Neural cell (in vitro differentiated cells): ENCODE measurements at regions not wholly inside any gene's neighbourhood (a gene's known extent, or its start where the extent isn't known, plus 50 kb on each side); places are given as distances from the start of the nearest gene placed in this dataset.

ENCODE experiments used
- H2AFZ ChIP-seq: fragments of 200-600, 300-800 bp; sonication (generic), shearing (Covaris generic); 2 replicates; pipeline ENCODE4 v1.6.0; 2014; ENCODE audit warnings: low read depth, mild to moderate bottlenecking, antibody characterized with exemption, low read length, moderate library complexity
- H3F3A ChIP-seq: fragments of 200-600 bp; shearing (Covaris generic); 2 replicates; pipeline ENCODE4 v1.6.1; 2016; ENCODE audit warnings: mild to moderate bottlenecking, moderate library complexity, mixed read lengths, antibody characterized with exemption, low read length; ENCODE audit not compliant: insufficient read depth, poor library complexity, severe bottlenecking
- H3K27ac ChIP-seq: fragments of 200-600, 300-800 bp; sonication (generic), shearing (Covaris generic); 2 replicates; pipeline ENCODE4 v1.5.1; 2014; ENCODE audit warnings: mild to moderate bottlenecking, low read length, moderate library complexity
- H3K27me3 ChIP-seq: fragments of 300-800, 200-600 bp; sonication (generic), shearing (Covaris generic); 2 replicates; pipeline ENCODE4 v1.6.0; 2014; ENCODE audit warnings: mild to moderate bottlenecking, low read depth, low read length, moderate library complexity; ENCODE audit not compliant: insufficient read depth
- H3K36me3 ChIP-seq: fragments of 300-800, 200-600 bp; sonication (generic), shearing (Covaris generic); 2 replicates; pipeline ENCODE4 v1.5.1; 2014; ENCODE audit warnings: mild to moderate bottlenecking, antibody characterized with exemption, low read length, moderate library complexity; ENCODE audit not compliant: insufficient read depth
- H3K4me2 ChIP-seq: fragments of 300-800, 200-600 bp; sonication (generic), shearing (Covaris generic); 2 replicates; pipeline ENCODE4 v1.6.0; 2014; ENCODE audit warnings: mild to moderate bottlenecking, low read length
- H3K4me3 ChIP-seq: fragments of 300-800, 200-600 bp; sonication (generic), shearing (Covaris generic); 2 replicates; pipeline ENCODE4 v1.5.1; 2014; ENCODE audit warnings: mild to moderate bottlenecking, low read length, moderate library complexity
- H3K79me2 ChIP-seq: fragments of 200-600 bp; shearing (Covaris generic); replicated peaks from 2 replicates; pipeline ENCODE4 v1.6.0; 2014; ENCODE audit warnings: mild to moderate bottlenecking, low read length, moderate library complexity; ENCODE audit not compliant: insufficient read depth
- H3K9ac ChIP-seq: fragments of 300-800, 200-600 bp; sonication (generic), shearing (Covaris generic); 2 replicates; pipeline ENCODE4 v1.6.1; 2016; ENCODE audit warnings: mild to moderate bottlenecking, low read length, mixed read lengths
- H3K9me2 ChIP-seq: fragments of 200-600 bp; shearing (Covaris generic); 2 replicates; pipeline ENCODE4 v1.6.1; 2016; ENCODE audit warnings: mild to moderate bottlenecking, low read length, mixed read lengths; ENCODE audit not compliant: insufficient read depth
- H3K9me3 ChIP-seq: fragments of 200-600, 300-800 bp; sonication (generic), shearing (Covaris generic); 2 replicates; pipeline ENCODE4 v1.6.1; 2016; ENCODE audit warnings: mild to moderate bottlenecking, mixed run types, low read length, moderate library complexity, mixed read lengths
- H4K20me1 ChIP-seq: fragments of 200-600 bp; shearing (Covaris generic); 2 replicates; pipeline ENCODE4 v1.6.1; 2016; ENCODE audit warnings: mild to moderate bottlenecking, mixed run types; ENCODE audit not compliant: insufficient read depth
- EP300 ChIP-seq: fragments of 450-650 bp; conservative IDR thresholded peaks from 2 replicates; pipeline ENCODE4 v1.6.1; 2014; ENCODE audit warnings: antibody characterized with exemption, mild to moderate bottlenecking, moderate library complexity; ENCODE audit not compliant: poor library complexity, severe bottlenecking
- EZH2 ChIP-seq: fragments of 200-600, 300-800 bp; shearing (Covaris generic), sonication (generic); IDR thresholded peaks from 2 replicates; pipeline ENCODE4 v1.6.1; 2014; ENCODE audit warnings: antibody characterized with exemption, low read length, borderline replicate concordance, mild to moderate bottlenecking; ENCODE audit not compliant: insufficient read depth, poor library complexity, severe bottlenecking
- MXI1 ChIP-seq: fragments of 450-650 bp; conservative IDR thresholded peaks from 2 replicates; pipeline ENCODE4 v1.6.1; 2014; ENCODE audit warnings: antibody characterized with exemption, mild to moderate bottlenecking; ENCODE audit not compliant: poor library complexity, severe bottlenecking
- POLR2AphosphoS5 ChIP-seq: IDR thresholded peaks from 2 replicates; pipeline ENCODE4 v1.6.1; 2012
- RAD21 ChIP-seq: fragments of 450-650 bp; conservative IDR thresholded peaks from 2 replicates; pipeline ENCODE4 v1.6.1; 2014; ENCODE audit warnings: antibody characterized with exemption, mild to moderate bottlenecking, moderate library complexity
- REST ChIP-seq: IDR thresholded peaks from 2 replicates; pipeline ENCODE4 v1.6.1; 2012; ENCODE audit warnings: borderline replicate concordance
- SMC3 ChIP-seq: fragments of 450-650 bp; conservative IDR thresholded peaks from 2 replicates; pipeline ENCODE4 v1.6.1; 2014; ENCODE audit warnings: antibody characterized with exemption, mild to moderate bottlenecking, moderate library complexity; ENCODE audit not compliant: poor library complexity
- TAF1 ChIP-seq: IDR thresholded peaks from 2 replicates; pipeline ENCODE4 v1.6.1; 2012; ENCODE audit warnings: low read depth
- TF ChIP-seq, protein P1 (sequence below): fragments of 450-650 bp; IDR thresholded peaks from 2 replicates; pipeline ENCODE4 v1.5.1; 2014; ENCODE audit warnings: antibody characterized with exemption, mild to moderate bottlenecking, moderate library complexity; ENCODE audit not compliant: poor library complexity, severe bottlenecking

DNA sequence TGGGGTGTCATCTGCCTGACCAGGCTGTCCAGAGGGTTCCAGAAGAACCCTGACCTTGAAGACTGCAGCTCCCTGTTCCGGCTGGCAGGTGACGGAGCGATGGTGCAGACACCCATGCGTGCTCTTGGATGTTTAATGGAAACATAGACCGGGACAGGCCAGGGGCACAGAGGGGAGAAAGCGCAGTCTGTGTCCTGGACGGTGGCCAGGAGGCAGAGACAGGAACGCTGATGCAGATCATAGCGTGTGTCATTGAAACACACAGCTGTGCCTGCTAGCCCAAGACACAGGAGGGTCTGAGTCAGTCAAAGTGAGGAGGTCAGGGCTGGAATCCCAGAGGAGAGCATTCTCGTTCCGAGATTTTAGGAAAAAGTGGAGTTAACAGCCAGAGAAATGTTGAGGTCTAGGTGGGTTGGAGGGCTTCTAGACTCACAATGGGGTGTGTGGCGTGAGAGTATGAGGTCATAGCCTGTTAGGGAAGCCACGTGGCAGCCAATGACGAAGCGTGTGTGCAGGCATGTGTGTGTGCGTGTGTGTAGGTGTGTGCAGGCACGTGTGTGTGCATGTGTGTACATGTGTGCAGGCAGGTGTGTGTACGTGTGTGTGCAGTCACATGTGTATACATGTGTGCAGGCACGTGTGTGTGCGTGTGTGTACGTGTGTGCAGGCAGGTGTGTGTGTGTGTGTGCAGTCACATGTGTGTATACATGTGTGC is 167.0 kb downstream of the ERMARD start:
- H3K27me3 ChIP-seq, result no peaks in the 10 kb centered on the region
- no peak overlapping the region for H3K9ac ChIP-seq
- no peak overlapping the region for H3K4me3 ChIP-seq
- no peaks in the 10 kb centered on the region for H3K9me2 ChIP-seq
- H2AFZ ChIP-seq, result no peak overlapping the region
- TF ChIP-seq REST (no peak), EZH2 (no peak), EP300 (no peak), TAF1 (no peak), MXI1 (no peak)
- TF ChIP-seq, protein P1, sequence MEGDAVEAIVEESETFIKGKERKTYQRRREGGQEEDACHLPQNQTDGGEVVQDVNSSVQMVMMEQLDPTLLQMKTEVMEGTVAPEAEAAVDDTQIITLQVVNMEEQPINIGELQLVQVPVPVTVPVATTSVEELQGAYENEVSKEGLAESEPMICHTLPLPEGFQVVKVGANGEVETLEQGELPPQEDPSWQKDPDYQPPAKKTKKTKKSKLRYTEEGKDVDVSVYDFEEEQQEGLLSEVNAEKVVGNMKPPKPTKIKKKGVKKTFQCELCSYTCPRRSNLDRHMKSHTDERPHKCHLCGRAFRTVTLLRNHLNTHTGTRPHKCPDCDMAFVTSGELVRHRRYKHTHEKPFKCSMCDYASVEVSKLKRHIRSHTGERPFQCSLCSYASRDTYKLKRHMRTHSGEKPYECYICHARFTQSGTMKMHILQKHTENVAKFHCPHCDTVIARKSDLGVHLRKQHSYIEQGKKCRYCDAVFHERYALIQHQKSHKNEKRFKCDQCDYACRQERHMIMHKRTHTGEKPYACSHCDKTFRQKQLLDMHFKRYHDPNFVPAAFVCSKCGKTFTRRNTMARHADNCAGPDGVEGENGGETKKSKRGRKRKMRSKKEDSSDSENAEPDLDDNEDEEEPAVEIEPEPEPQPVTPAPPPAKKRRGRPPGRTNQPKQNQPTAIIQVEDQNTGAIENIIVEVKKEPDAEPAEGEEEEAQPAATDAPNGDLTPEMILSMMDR, result no peak
- no peak overlapping the region for H3K4me2 ChIP-seq
- H3K9me3 ChIP-seq, result no peaks in the 10 kb centered on the region
- H3K27ac ChIP-seq, result no peak overlapping the region
- H4K20me1 ChIP-seq, result no peaks in the 10 kb centered on the region
- H3K79me2 ChIP-seq, result no peaks in the 10 kb centered on the region
- H3F3A ChIP-seq, result no peaks in the 10 kb centered on the region
- H3K36me3 ChIP-seq, result no peaks in the 10 kb centered on the region

DNA sequence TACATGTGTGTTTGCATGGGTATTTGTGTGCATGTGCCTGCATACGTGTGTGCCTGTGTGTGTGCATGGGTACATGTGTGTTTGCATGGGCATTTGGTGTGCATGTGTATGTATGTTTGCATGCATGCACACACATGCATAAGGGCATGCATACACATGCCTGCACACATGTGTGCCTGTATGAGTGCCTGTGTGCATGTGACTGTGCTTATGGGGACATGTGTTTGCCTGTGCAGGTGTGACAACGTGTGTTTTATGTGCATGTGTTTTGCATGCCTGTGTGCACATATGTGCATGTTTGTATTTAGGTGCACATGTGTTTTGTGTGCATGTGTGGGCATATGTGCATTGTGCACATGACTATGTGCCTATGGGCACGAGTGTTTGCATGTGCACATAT is 165.7 kb downstream of the ERMARD start:
- Histone ChIP-seq H3F3A (no peaks in the 10 kb centered on the region), H3K4me2 (no peak overlapping the region), H3K9me3 (no peaks in the 10 kb centered on the region), H3K27ac (no peak overlapping the region), H3K27me3 (no peaks in the 10 kb centered on the region), H4K20me1 (no peaks in the 10 kb centered on the region), H3K4me3 (no peak overlapping the region), H3K9ac (no peak overlapping the region), H3K36me3 (no peaks in the 10 kb centered on the region), H2AFZ (no peak overlapping the region), H3K9me2 (no peaks in the 10 kb centered on the region), H3K79me2 (no peaks in the 10 kb centered on the region)
- no peak for TF ChIP-seq EP300
- TF ChIP-seq POLR2AphosphoS5, result no peak
- TF ChIP-seq, protein P1, result no peak
- no peak for TF ChIP-seq RAD21
- TF ChIP-seq SMC3, result no peak
- TF ChIP-seq TAF1, result no peak
- TF ChIP-seq REST, result no peak
- no peak for TF ChIP-seq EZH2
- TF ChIP-seq MXI1, result no peak
